GM13977 (cell line): ENCODE measurements at regions not wholly inside any gene's neighbourhood (a gene's known extent, or its start where the extent isn't known, plus 50 kb on each side); places are given as distances from the start of the nearest gene placed in this dataset.
"Not testable (repeated sequence)": the region's sequence is repeated elsewhere in the genome, so short reads cannot be mapped to it uniquely, and the experiment has no call there.

Experiments
- DNase-seq: peaks from one replicate; pipeline ENCODE4 v3.0.0; 2012; ENCODE audit warnings: low spot score
- CTCF ChIP-seq: IDR thresholded peaks from 2 replicates; pipeline ENCODE4 v1.5.1; 2012; ENCODE audit warnings: mild to moderate bottlenecking, control low read depth; ENCODE audit not compliant: insufficient read depth; ENCODE audit errors: extremely low read depth, missing control alignments
- in situ Hi-C: fragments of 300-500 bp; cut with MboI; formaldehyde crosslinking; loops from one replicate; pipeline ENCODE4 v1.12.0; 2022; ENCODE audit warnings: low sequenced_read_pairs, low pct_unique_long_range_greater_than_20kb, mixed read lengths, inconsistent platforms; ENCODE audit not compliant: unreplicated experiment

- DNase-seq, in situ Hi-C loops: not testable (repeated sequence)
These were observed 454.2 kb downstream of the TP53TG3F start for GRCh38 chr16:33913601-33914000.

GRCh38 chr16:33920761-33921545 lies 461.5 kb downstream of the TP53TG3F start:
- DNase-seq, in situ Hi-C loops: not testable (repeated sequence)

- in situ Hi-C loops, DNase-seq: not testable (repeated sequence)
These were observed 463.5 kb downstream of the TP53TG3F start for GRCh38 chr16:33922914-33923313.

GRCh38 chr16:33928026-33928425 lies 468.6 kb downstream of the TP53TG3F start:
- DNase-seq, in situ Hi-C loops: not testable (repeated sequence)

DNA sequence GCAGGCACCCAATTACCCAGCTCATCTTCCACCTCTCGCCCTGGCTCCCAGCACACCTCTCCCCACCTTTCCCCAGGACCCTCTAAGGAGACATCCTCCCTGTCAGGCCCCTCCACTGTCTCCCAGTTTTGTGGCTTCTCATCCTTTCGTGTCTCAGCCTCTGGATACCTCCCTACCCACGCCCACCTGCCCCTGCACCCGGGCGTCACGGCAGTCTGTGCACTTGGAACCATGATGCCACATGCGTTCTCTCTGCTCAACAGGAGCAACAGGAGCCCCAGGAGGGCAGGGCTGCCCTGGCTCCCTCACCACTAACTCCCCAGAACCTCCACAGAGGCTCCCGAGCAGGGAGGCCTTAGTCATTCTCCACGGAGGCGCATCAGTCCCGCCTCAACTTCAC lies 472.8 kb downstream of the TP53TG3F start:
- DNase-seq = not testable (repeated sequence)

GRCh38 chr16:33933039-33933438 lies 473.6 kb downstream of the TP53TG3F start:
- DNase-seq, in situ Hi-C loops: not testable (repeated sequence)

More for the DNA sequence above, 472.8 kb downstream of the TP53TG3F start:
- in situ Hi-C loops = not testable (repeated sequence)

- DNase-seq, in situ Hi-C loops: not testable (repeated sequence)
These were observed 476.4 kb downstream of the TP53TG3F start for GRCh38 chr16:33935766-33936165.

DNA sequence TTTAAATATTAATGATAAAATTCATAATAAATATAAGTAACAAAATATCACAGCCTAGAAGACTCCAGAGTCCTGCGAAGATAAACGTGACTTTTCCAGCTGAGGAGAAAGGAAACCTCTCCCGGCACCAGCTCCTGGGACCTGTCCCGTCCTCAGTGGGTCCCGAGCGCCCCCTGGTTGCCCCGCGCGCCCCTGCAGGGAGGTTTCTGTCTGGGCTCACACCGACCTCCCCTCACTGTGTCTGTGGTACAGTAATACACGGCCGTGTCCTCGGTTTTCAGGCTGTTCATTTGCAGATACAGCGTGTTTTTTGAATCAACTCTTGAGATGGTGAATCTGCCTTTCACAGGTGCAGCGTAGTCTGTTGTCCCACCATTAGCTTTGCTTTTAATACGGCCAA lies 478.7 kb downstream of the TP53TG3F start:
- in situ Hi-C loops, DNase-seq: not testable (repeated sequence)

DNA sequence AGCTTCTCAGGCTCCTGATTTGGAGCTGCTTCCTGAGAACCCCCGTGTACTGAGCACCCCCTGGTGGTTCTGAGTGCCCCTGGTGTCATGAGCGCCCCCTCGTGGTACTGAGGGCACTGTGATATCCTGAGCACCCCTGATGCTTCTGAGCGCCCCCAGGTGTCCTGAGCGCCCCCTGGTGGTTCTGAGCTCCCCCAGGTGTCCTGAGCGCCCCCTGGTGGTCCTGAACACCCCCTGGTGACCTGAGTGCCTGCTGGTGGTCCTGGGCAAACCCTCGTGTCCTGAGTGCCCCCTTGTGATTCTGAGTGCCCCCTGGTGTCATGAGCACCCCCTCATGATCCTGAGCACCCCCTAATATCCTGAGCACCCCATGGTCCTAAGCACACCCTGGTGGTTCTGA lies 502.1 kb downstream of the TP53TG3F start:
- DNase-seq, in situ Hi-C loops: not testable (repeated sequence)
- TF ChIP-seq CTCF = peak; percentile 15

DNA sequence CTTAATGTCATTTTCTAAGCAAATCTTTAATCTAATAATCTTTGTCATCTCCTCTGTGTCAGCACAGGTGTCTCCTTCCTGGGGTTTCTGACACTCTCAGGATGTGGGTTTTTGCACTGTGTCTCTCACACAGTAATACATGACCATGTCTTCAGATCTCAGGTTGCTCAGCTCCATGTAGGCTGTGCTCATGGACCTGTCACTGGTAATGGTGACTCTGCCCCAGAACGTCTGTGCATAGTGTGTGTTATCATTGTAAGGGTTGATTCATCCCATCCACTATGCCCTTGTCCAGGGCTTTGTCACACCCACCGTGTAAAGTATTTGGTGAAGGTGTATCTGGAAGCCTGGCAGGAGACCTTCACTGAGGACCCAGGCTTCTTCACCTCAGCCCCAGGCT lies 506.1 kb downstream of the TP53TG3F start:
- in situ Hi-C loops, DNase-seq: not testable (repeated sequence)

GRCh38 chr16:33966855-33967254 lies 507.4 kb downstream of the TP53TG3F start:
- in situ Hi-C loops, DNase-seq: not testable (repeated sequence)

- in situ Hi-C loops, DNase-seq: not testable (repeated sequence)
These were observed 515.1 kb downstream of the TP53TG3F start for GRCh38 chr16:33974557-33974956.

- in situ Hi-C loops, DNase-seq: not testable (repeated sequence)
These were observed 516.3 kb downstream of the TP53TG3F start for GRCh38 chr16:33975744-33976143.

DNA sequence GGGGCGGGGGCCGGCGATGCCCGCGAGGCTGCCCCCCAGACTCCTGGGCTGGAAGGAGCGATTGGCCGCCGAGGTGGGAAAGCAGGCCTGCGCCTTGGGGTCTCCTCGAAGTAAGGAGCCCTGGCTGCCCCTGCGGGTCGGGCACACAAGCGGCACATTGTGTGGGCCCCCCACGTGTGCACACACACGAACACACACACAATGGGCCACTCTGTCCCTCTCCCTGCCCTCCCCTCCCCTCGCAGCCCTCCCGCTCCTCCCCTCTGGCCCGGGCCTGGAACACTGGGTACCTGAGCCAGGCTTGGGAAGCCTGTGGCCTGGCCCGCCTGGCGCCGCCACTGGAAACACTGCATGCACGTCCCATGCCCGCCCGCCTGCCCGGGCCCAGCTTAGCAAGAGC lies 517.1 kb downstream of the TP53TG3F start:
- DNase-seq, in situ Hi-C loops: not testable (repeated sequence)

GRCh38 chr16:33978784-33979183 lies 519.4 kb downstream of the TP53TG3F start:
- in situ Hi-C loops, DNase-seq: not testable (repeated sequence)

DNA sequence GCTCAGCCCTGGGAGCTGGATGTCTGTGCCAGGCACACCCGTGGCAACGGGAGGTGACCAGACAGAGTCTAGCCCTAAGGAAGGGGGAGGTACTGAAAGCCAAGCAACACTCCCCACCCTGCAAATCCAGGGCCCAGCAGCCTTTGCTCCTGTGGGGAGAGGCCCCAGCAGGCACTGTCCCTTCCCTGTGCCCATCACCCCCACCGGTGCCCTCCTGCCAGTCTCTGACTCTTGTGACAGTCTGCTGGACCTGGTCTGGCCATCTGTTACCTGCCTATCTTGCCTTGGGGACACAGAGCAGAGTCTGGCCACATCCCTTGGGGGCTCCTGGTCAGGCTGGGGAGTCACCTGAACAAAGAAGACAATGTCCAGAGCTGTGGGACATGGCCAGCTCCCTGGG lies 520.2 kb downstream of the TP53TG3F start:
- DNase-seq, in situ Hi-C loops: not testable (repeated sequence)

DNA sequence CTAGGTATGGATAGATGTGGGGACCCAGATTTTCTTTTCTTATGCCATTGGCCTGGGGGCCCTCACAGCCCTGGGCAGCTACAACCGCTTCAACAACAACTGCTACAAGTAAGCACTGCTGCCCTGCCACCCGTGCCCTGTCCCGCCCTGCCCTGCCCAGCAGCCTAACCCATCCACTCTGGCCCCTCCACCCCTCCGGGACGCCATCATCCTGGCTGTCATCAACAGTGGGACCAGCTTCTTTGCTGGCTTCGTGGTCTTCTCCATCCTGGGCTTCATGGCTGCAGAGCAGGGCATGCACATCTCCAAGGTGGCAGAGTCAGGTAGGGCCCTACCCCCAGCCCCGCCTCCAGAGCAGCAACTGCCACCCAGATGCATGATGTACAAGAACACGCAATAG lies 521.3 kb downstream of the TP53TG3F start:
- in situ Hi-C loops, DNase-seq: not testable (repeated sequence)

DNA sequence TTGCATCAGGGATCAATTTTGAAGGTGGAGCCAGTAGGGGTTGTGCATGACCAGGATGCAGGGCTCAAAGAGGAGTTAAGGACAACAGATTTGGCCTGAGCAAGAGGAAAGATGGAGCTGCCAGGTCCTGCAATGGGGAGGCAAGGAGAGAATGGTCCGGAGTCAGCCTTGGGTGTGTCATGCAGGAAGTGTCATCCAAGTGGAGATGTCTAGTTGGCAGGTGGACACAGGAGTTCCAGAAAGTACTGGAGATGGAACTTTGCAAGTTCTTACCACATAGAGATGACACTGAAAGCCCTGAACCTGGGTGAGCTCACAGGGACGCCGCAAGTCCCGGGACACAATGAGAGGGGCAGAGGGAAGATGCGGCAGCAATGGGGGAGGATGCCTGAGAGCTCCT lies 525.0 kb downstream of the TP53TG3F start:
- DNase-seq, in situ Hi-C loops: not testable (repeated sequence)
